Activated CD4-positive, alpha-beta T cell treated with anti-CD3 and anti-CD28 coated beads for 4 hours (primary cell): ENCODE measurements at regions not wholly inside any gene's neighbourhood (a gene's known extent, or its start where the extent isn't known, plus 50 kb on each side); places are given as distances from the start of the nearest gene placed in this dataset.

Experiments
- DNase-seq, 2 donors: peaks; one replicate each; pipeline ENCODE4 v3.0.0-alpha.2; 2020

GRCh38 chr1:30038134-30039025, 685.0 kb downstream of the MATN1 start:
- DNase-seq, result no peak

DNA sequence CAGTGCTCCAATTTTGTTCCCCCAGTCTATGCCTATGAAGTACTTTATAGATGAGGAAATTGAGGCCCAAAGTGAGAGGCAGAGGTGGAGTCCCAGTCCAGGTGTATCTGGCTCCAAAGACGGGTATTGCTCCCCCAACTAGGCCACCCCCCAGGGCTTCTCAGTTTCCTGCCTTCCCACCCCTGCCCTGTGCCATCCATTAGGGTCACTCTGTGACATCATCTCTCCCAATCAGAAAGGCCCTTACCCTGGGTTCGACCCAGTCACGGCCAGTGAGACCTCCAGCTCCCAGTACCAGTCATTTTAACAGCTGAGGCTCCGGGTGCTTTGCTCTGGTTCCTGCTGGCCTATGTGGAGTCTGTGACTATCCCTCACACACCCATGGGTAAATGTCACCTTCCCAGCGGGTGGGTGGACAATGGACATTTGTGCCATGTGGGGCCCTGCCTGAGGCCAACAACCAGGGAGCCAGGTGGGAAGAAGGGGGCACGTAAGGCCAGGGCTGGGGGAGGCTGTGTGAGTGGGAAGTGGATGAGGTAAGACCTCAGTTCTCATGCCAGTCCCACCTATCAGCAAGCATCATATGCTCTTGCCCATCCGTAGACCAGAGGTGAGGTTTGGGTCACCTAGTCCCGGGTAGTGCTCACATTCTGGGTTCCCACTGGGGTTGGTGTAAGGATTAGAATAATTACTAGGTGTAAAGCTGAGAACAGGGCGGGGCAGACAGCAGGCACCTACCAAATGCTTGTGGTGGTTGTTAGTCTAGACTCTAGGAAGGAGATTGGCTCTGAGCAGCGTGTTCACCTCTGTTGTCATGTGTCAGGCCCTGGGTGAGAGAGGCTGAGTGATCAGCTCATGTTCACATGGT, 685.9 kb downstream of the MATN1 start:
- DNase-seq, result no peak

DNA sequence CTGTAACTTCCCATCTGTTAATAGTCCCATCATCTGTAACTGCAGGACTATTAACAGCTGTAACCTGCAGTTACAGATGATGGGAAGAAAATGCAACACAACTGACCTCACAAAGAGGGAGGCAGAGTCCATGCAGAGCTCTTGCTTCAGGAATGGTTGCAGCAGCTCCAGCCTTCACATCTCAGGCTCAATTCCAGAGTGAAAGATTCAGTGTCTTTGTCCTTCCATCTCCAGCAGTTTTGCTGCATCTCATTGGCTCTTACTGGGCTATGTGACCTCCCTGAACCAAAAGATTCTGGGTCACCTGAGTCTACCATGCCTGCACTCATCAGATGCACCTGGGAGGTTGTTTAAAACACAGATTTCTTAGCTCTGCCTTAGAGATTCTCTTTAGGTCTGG, 686.7 kb downstream of the MATN1 start:
- DNase-seq, result no peak

- no peak for DNase-seq
These were observed 687.2 kb downstream of the MATN1 start for GRCh38 chr1:30036229-30036547.

GRCh38 chr1:30035522-30036228, 687.7 kb downstream of the MATN1 start:
- DNase-seq, result no peak

DNA sequence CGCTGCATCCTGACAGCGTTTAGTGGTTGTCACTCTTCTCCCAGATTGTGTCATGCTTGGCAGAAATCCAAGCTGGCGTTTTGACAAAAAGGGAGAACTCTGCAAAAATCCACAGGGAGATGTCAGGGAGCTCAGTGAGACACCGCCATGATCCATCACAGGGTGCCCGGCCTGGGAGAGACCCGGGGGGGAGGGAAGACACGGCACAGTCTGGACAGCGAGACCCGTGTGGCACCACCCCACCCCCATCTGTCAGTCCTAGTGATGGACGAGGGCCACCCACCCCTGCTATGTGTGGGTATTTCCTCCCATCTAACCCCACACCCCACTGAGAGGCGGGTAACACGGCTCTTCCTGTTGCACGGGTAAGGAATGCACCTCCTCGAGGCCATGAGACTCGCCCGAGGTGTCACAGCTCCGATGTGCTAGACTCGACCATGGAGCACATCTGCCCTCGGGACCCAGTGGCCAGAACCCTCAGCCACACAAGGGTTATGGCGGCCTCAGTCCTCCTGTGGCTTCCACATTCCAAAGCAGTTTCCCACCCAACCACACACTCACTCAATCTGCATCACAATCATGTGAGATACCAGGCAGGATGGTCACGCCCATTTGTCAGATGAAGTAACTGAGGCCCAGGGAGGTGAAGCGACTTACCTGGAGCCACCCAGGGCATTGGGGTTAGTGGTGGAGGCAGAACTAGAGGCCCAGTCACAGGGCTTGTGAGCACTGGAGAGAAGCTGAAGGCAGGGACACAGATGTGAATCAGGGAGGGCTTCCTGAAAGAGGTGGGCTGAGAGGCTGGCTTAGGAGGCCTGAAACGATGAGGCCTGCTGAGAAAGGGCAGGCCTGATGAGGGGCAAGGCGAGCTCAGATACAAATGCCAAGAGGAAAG, 688.5 kb downstream of the MATN1 start:
- no peak for DNase-seq

DNA sequence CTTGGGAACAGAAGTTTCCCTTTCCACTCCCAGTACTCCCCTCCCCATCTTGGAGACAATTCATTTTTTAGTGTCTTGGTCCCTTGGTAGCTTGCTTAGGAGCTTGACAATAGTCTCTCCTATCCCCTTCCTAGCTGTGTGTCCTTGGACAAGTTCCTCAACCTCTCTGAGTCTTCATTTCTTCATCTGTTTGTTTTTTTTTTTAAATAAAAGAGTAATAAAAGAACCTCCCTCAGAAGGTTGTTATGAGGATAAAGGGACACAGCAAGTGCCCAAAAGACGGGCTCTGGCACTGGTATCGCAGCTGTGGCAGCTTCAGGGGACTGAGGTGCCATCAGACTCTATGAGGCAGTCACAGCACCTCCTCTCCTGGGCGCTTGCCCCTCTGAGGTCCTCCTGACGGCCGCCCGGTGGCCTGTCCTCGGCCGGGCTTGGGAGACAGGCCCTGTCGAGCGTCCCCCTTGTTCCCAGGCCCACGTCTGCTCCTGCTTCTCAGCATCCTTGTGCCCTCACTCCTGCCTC, 689.2 kb downstream of the MATN1 start:
- DNase-seq, result no peak

DNA sequence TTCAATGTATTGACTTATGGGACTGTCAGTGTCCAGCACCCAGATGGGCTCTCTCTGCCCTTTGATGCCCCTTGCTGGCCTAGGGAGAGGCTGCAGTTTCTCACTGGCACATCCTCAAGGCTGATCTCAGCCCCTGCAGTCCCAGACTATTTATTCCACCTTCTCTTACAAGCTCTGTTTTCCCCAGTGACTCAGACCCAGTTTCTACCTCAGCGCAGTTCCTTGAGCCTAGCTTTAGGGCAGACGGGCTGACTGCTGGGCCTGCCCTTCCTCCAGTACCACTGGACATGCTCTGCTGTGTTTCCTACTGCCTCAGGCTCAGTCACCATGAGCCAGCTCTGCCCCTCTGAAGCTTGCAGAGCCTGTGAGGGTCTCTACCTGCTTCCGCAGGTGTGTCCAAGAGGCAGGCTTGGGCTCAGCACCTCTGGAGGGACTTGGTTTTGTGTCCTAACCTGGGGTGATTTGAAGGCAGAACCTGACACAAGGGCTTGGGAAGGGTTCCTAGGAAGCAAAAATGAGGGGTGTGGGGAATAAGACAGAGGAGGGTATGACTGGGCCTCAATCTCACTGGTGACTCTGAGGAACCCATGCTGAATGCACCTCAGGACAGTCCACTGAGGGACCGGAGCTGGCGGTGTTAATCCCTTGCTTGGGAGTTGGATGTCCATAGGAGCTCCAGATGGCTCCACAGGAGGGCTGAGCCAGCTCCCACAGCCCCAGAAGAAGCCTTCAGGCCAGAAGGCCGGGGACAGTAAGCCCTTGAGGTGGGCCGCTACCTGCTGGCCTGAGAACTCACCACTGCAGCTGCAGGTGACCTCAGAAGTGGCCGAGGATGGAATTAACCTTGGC, 689.9 kb downstream of the MATN1 start:
- DNase-seq, result no peak

DNA sequence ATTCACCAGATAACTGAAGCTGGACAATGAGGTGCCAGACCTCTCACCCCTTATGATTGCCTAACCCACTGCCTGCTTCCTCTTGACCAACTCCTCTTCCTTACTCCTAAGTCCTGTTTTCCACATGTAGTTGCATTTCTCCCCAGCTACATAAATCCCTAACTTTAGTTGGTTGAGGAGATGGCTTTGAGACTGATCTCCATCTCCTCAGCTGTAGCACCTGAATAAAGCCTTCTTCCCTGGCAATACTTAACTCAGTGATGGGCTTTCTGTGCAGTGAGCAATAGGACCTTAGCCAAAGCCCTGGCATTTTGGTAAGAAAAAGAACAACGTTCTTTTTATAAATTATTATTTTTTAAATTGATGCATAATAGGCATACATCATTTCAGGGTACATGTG, 691.1 kb downstream of the MATN1 start:
- DNase-seq, result no peak

DNA sequence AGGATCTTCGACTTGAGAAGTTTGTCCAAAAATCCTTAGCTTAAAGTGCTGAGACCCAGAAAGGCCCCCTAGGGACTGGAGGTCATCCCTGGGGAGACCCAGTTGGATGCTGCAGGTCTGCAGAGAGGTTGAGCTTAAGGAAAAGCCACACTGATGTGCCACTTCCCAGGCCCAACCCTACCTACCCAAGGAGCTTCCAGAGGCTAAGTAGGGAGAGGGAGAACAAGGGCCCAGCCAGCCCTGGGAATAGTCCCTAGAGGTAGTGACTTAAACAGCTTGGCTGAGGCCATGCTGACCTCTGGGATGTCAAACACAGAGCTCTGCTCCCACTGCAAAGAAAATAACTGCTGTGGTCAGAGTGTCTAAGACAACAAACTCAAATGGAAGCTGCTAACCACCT, 693.7 kb downstream of the MATN1 start:
- no peak for DNase-seq

- no peak for DNase-seq
These were observed 694.4 kb downstream of the MATN1 start for GRCh38 chr1:30028939-30029338.

DNA sequence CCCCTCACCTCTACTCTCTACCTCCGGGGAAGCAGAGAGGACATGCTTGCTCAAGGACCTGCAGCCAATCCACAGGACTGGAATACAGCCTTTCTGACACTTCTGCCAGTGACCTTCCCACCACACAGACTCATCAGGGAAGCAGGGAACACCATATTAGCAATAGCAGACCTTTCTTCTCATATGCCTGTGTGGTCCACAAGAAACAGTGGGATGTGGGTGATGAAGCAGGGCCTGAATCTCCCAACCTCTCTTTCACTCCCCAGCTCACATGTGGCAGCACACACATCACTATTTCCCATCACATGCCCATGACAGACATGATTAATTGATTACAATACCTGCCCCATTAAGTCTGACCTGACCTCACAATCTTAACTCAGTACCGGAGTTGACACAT, 695.1 kb downstream of the MATN1 start:
- DNase-seq, result no peak

- no peak for DNase-seq
These were observed 696.1 kb downstream of the MATN1 start for GRCh38 chr1:30027247-30027646.

DNA sequence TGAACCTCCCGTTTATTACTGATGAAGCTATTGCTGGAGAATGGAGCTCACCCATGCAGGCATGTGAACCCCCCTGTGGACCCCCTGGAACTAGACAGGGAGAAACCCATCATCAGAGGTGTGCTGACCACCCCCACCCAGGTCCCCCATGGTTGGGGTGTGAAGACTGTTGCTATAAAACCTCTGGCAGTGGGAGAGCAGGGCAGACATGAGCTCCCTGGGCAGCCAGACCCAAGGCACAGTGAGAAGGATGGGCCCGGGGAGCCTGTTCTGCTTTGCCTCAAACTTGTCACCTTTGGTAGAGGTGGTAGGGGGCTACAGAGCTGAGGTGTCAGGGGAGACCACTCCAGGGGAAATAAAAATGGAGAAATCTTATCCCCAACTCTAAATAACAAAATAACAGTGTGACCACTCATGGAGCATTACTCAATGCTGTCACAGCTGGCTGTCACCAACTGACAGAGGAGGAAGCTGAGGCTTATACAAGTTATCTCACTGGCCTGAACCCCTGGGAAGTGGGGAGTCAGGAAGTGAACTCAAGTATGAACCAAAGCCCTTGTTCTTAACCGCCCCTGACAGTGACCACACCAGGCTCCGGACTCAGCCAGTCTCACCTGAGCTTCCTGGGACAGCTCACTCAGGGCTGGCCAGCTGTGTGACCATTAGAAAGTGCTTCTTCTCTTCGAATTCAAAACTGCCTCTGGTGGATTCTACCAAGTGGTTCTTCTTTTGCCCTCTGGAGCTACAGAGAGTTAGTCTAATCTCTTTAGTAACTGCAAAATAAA, 698.8 kb downstream of the MATN1 start:
- no peak for DNase-seq

DNA sequence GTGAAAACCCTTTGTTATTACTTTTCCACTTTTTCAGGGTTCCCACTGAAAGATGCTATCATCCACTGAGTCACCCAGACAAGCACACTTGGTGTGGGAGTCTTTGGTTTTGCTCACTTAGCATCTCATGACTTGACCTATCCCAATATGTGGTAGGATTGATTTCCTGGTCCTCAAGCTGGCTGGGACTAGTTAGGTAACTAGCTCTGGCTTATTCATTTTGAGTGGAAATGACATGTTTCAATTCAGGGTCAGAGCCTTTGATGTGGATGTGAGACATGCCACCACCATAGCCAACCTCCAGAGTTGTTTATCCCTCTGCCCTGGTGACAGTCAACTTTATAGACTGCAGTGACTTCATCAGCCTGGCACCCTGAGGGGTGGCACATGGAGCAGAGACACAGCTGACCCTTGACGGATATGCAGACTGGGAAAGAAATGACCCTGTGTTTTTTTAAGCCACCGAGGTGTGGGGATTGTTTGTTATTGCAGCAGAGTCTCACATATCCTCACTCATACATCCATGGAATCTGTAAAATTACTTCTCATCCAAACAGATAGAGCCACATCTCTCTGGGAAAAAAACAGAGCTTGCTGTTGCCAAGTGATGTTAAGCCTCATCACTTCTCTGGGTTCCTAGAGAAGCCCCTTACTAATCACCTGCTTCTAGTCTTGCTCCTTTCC, 699.9 kb downstream of the MATN1 start:
- DNase-seq, result no peak

GRCh38 chr1:30014031-30014430, 709.4 kb downstream of the MATN1 start:
- DNase-seq, result no peak

- no peak for DNase-seq
These were observed 710.6 kb downstream of the MATN1 start for GRCh38 chr1:30012455-30013440.

DNA sequence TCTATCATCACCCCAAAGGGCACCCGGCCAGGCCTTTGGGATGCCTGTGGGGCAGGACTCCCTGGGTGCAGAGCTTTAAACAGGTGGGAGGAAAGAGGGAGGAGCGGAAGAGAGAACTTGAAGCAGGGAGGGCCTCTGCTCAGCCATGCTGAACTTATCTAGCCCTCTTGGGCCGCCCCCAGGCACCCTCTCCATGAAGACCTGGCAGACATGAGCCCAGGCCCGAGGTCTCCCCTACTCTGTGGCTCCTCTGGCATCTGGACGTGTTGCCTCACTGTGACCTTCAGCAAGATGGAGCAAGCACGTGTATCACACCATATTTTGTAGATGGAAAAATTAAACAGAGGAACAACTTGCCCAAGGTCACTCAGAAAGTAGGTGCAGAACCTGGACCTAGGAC, 711.4 kb downstream of the MATN1 start:
- no peak for DNase-seq
